Islet precursor cell (in vitro differentiated cells): ENCODE measurements at regions not wholly inside any gene's neighbourhood (a gene's known extent, or its start where the extent isn't known, plus 50 kb on each side); places are given as distances from the start of the nearest gene placed in this dataset.
A peak's percentile ranks its signal among the peaks of the same experiment; 100 is the strongest.

ENCODE experiments used
- DNase-seq: peaks from one replicate; pipeline ENCODE4 v3.0.0-alpha.2; 2018

- DNase-seq, result no peak
Measured at GRCh38 chrX:38992441-38993096, 191.3 kb downstream of the MID1IP1 start.

DNA sequence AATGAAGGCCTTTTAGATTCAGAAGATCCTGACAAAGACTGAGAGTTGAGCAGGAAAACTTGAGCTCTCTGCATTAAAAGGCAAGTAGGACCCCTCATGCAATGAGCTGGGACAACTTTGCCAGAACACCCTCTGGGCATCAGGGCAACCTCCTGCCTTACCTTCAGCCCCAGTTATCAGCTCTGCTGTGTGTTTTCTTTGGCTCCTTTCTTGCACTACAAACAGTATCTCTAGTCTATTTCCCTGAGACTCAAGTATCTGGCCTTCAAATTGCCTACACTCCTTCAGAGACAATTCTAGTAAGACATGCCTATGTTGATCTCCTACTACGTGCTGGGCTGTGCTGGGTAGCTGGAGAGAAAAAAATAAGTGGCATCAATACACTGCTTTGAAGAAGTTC lies 192.2 kb downstream of the MID1IP1 start:
- no peak for DNase-seq

DNA sequence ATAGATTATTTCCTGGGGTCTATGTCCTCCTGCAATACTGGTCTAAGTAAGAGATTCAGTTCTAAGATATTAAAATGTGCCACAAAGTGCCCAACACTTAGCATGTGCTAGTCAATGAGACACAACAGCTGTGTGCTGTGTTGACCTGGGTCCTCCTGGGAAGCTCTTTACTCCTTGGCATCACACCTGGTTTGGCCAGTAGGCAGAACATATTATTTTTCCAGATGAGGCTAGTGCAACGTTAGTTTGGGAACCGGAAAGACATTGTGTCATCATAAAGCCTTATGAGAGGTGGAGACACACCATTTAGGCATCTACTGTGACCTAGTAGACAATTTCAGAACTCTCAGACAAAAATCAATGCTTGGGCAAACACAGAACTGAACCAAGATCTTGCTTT lies 197.8 kb downstream of the MID1IP1 start:
- DNase-seq, result no peak

GRCh38 chrX:38999967-39000745 lies 198.9 kb downstream of the MID1IP1 start:
- DNase-seq, result no peak

- no peak for DNase-seq
Measured at GRCh38 chrX:39000802-39001201, 199.5 kb downstream of the MID1IP1 start.

- DNase-seq, result no peak
Measured at GRCh38 chrX:39002466-39002865, 201.2 kb downstream of the MID1IP1 start.

- DNase-seq, result no peak
Measured at GRCh38 chrX:39008549-39008948, 207.3 kb downstream of the MID1IP1 start.

DNA sequence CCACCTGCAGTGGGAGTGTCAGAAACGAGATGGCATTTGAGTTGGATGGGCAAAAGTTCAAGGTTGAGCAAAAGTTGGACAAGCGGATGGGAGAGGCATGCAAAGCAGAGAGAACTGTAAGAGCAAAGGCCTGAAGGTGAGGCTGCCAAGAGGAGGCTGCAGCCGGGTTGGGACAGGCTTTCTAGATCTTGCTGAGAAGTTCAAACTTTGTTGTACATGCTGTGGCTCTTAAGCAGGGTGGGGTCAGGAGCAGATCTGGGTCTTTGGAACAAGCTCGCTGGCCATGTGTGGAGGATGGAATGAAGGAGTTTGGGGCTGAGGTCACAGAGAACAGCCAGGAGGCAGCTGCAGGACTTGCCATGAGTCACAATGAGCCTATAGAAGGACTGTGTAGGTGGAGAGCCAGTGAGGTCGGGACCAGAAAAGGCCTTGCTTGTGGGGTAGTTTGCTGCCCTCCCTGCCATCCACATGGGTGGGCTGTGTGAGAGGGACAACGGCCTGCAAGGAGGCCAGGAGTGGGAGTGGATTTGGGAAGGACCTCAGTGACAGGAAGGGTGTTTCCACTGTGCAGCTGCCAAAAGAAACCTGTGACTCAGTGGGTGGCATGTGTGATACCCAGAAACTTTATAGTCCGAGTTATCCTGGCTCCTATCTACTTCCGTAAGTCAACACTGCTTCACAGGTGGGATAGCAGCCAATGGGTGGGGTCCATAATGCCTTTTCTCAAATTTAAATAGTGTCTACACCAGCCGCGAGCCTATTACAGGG lies 210.4 kb downstream of the MID1IP1 start:
- DNase-seq, result peak; percentile 62

DNA sequence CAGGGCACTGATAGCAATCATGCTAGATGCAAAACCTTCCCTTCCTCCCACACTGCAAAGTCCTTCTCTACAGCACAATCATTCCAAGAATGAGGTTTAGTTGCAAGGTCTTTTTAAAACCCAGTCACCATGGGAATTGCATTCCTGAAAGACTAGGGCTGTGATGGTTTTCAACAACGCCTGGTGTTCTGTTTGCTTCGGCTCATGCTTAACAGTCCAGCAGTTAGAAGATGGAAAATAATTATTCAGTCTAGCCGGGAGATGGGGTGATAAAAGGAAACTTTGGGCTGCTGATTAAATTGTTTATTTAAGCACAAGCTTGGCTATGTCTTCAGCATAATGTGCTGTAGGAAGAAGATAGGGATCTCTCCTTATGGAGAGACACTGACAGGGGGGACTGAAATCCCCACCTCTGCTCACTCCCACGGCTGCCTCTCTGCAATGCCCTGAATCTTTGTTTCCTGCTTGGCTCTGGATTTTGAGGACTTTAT lies 211.4 kb downstream of the MID1IP1 start:
- DNase-seq, result peak; percentile 67

DNA sequence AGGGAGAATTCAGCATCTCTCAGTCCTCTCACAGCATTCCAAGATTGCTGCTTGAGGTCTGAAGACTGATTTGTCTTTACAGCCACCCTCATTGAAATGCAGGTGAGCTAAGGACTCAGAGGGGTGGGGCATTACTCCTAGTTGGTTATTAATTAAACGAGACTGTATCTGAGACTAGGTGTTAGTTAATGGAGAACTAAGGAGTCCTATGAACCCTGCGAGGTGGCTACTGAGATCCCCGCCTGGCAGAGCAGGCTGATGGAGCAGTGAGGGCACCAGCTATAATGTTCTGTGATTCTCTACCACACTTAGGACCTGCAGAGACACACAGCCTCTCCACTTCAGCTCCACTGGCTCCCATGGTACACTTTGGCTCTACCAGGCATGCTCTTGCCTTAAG lies 215.3 kb downstream of the MID1IP1 start:
- no peak for DNase-seq

GRCh38 chrX:39017077-39017476 lies 215.8 kb downstream of the MID1IP1 start:
- no peak for DNase-seq

GRCh38 chrX:39017716-39018115 lies 216.5 kb downstream of the MID1IP1 start:
- no peak for DNase-seq

DNA sequence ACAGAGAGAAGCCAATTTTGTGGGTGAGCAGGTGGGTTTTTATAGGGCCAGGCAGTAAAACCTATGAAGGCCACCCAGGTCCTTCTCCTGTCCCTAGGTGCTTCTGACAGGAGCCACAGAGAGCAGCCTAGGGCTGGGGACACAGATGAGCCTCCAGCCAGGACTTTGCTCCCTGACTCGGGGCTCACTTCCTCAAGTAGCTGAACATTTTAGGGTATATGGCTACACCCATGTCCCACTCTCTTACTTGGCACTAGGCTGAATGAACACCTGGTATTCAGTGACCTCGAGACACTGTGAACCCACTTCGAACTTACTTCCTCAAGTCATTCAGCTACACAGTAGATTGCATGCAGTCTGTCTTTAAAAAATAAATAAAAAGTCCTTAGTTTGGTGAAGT lies 217.3 kb downstream of the MID1IP1 start:
- no peak for DNase-seq

- DNase-seq, result no peak
Measured at GRCh38 chrX:39019056-39019455, 217.8 kb downstream of the MID1IP1 start.

GRCh38 chrX:39020051-39020669 lies 218.9 kb downstream of the MID1IP1 start:
- no peak for DNase-seq

- no peak for DNase-seq
Measured at GRCh38 chrX:39022106-39022505, 220.8 kb downstream of the MID1IP1 start.

- DNase-seq, result no peak
Measured at GRCh38 chrX:39029221-39029620, 228.0 kb downstream of the MID1IP1 start.

DNA sequence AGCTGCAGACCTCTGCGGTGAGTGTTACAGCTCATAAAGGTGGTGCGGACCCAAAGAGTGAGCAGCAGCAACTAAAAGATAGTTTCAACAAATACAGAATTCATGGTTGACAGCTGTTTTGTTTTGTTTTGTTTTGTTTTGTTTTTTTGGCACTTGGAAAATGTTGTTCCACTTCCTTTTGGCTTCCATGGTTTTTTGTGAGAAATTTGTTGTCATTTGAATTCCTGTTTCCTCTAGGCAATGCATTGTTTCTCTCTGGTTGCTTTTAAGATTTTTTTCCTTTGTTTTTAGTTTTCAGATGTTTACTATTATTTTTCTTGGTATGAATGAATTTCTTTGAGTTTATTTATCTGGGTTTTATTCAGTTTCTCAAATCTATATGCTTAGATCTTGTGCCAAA lies 229.4 kb downstream of the MID1IP1 start:
- no peak for DNase-seq

DNA sequence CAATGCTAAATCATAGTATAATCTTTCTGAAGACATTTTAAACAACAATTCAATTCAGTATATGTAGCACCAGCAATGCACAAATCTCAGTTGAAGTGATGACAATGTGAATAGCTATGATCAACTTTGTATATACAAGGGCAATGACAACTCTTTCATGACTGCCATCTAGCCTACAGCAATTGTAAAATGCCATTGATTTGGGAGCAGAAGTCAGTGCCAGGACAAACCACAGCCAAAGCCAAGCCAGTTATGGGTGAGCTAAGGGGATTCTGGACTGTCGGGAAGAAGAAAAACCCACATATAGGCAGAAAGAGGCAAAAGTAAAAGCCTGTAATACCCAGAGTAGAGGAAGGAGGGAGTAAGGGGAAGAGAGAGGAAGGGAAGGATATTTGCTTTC lies 238.6 kb downstream of the MID1IP1 start:
- DNase-seq, result no peak

DNA sequence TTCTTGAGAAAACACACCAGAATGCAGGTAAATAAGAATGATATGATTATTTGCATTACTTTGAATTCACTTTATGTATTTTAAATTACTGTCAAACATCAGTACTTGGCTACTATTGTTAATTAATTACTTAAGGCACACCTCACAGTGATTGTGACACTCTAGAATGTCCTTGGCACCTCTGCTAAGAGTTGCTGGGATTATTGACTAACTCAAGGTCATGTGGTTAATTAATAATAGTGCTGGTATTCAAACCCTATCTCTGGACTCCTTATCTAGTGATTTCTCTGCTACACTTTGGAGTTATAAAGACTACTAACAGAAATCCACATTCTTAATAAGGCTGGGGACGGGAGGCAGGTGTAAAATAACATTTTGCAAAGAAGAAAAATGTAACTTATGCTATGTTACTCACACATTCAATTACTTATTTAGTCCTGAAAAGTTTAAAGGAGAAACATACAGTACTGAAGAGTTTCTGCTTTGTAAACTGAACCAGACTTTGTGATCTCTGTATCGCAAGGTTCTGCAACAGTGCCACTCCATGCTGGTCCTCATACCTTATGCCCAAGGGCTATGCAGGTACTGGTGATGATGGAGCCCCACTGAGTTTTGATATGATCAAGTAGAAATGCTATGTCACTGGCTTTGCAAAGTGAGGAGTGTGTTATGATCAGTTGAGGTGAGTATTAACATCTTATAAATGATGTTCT lies 242.7 kb downstream of the MID1IP1 start:
- no peak for DNase-seq

- no peak for DNase-seq
Measured at GRCh38 chrX:39047174-39047573, 245.9 kb downstream of the MID1IP1 start.

- DNase-seq, result no peak
Measured at GRCh38 chrX:39049975-39050374, 248.7 kb downstream of the MID1IP1 start.

- no peak for DNase-seq
Measured at GRCh38 chrX:39050427-39050826, 249.2 kb downstream of the MID1IP1 start.
